ENCODE measurements at regions not wholly inside any gene's neighbourhood (a gene's known extent, or its start where the extent isn't known, plus 50 kb on each side); places are given as distances from the start of the nearest gene placed in this dataset.

- TF ChIP-seq EZH2 (IDR thresholded peaks at IDR 0.05; ENCODE audit: low read length, missing control alignments) (no peak), CTCF (conservative IDR thresholded peaks at IDR 0.05 in 1 of 2, IDR thresholded peaks at IDR 0.05 in 1 of 2; ENCODE audit: low read depth in 1 of 2, low read length in 2 of 2) (no peak)
Measured at GRCh38 chr1:121566346-121566745, 381.6 kb downstream of the SRGAP2C start.
